HepG2 (cell line): ENCODE measurements at regions not wholly inside any gene's neighbourhood (a gene's known extent, or its start where the extent isn't known, plus 50 kb on each side); places are given as distances from the start of the nearest gene placed in this dataset.

Source experiments
- ATAC-seq: fragments of 200-7000 bp; cut with Tn5 transposase; 3 replicates; pipeline ENCODE4 v1.9.1; 2020; ENCODE audit warnings: mild to moderate bottlenecking, moderate library complexity
- BruUV-seq: library from RNA; stranded (reverse); fragments of 400-500 nt; replicated peaks from 2 replicates; lab custom pipeline; 2021; lab: Mats Ljungman, UMichigan
- CTCF ChIA-PET: fragments of 300-600 bp; formaldehyde crosslinking; extraction: SDS; loops from one replicate; lab custom pipeline; 2021; ENCODE audit warnings: low total read pairs, inconsistent platforms, low intra/inter-chr PET ratio; lab: Yijun Ruan, JAX
- POLR2A ChIA-PET: fragments of 350-600 bp; sonication (Branson Sonifier 250); formaldehyde crosslinking; loops from one replicate; lab custom pipeline; 2020; ENCODE audit warnings: antibody characterized with exemption, inconsistent platforms; lab: Yijun Ruan, JAX
- DNase-seq: peaks from one replicate; pipeline ENCODE4 v3.0.0-alpha.2; 2015; ENCODE audit warnings: low spot score
- FAIRE-seq: peaks from 3 replicates; lab custom pipeline; 2011; peaks lifted over from hg19 to GRCh38; lab: Jason Lieb, UNC
- H2AFZ ChIP-seq: one replicate; pipeline ENCODE4 v1.6.1; 2011; ENCODE audit warnings: low read length, inconsistent platforms
- H3K27ac ChIP-seq: fragments of 300-600 bp; 3 replicates; pipeline ENCODE4 v1.8.0; 2011; ENCODE audit warnings: mixed run types, mild to moderate bottlenecking, mixed read lengths, low read length, inconsistent platforms; ENCODE audit not compliant: insufficient read depth; ENCODE audit errors: extremely low read length
- H3K27me3 ChIP-seq, 2 experiments: fragments of 200-600 bp in 1 of 2; 2 replicates in 1 of 2; 3 replicates in 1 of 2; pipeline versions ENCODE4 v1.6.0 to v1.8.0; 2011; ENCODE audit warnings: low read length in 2 of 2, mild to moderate bottlenecking in 2 of 2, moderate library complexity in 2 of 2, inconsistent platforms in 1 of 2; ENCODE audit not compliant: insufficient read depth in 2 of 2, control insufficient read depth in 1 of 2
- H3K36me3 ChIP-seq, 2 experiments: fragments of 200-600 bp in 1 of 2; replicated peaks in 1 of 2; 2 replicates in 1 of 2; 3 replicates in 1 of 2; pipeline versions ENCODE4 v1.5.1 to v1.8.0; 2011; ENCODE audit warnings: low read length in 2 of 2, inconsistent platforms in 1 of 2; ENCODE audit not compliant: insufficient read depth in 2 of 2, control insufficient read depth in 1 of 2
- H3K4me1 ChIP-seq: 2 replicates; pipeline ENCODE4 v1.5.1; 2012; ENCODE audit warnings: low read length, inconsistent platforms; ENCODE audit not compliant: insufficient read depth
- H3K4me2 ChIP-seq: 2 replicates; pipeline ENCODE4 v1.6.0; 2011; ENCODE audit warnings: low read depth, low read length, inconsistent platforms
- H3K4me3 ChIP-seq, 3 experiments: fragments of 200-600 bp in 1 of 3; sonication (generic), shearing (Covaris generic) in 1 of 3; replicated peaks in 1 of 3; 2 replicates each; pipeline ENCODE4 v1.5.1; 2011 to 2016; ENCODE audit warnings: low read length in 3 of 3, inconsistent platforms in 2 of 3, low read depth in 2 of 3, mild to moderate bottlenecking in 2 of 3, control low read depth in 1 of 3, mixed read lengths in 1 of 3; ENCODE audit not compliant: insufficient read depth in 1 of 3
- H3K79me2 ChIP-seq: one replicate; pipeline ENCODE4 v1.6.1; 2011; ENCODE audit warnings: low read length, inconsistent platforms; ENCODE audit not compliant: insufficient read depth
- H3K9ac ChIP-seq: 2 replicates; pipeline ENCODE4 v1.6.0; 2011; ENCODE audit warnings: mild to moderate bottlenecking, low read depth, low read length, inconsistent platforms; ENCODE audit not compliant: insufficient read depth
- H3K9me3 ChIP-seq: 2 replicates; pipeline ENCODE4 v1.5.1; 2012; ENCODE audit warnings: mild to moderate bottlenecking, low read length
- H4K20me1 ChIP-seq: 2 replicates; pipeline ENCODE4 v1.6.0; 2011; ENCODE audit warnings: inconsistent platforms, mild to moderate bottlenecking, low read length, moderate library complexity; ENCODE audit not compliant: insufficient read depth
- FOXA3 ChIP-seq: IDR thresholded peaks from 2 replicates; pipeline ENCODE4 v1.6.1; 2016; ENCODE audit warnings: missing genetic modification reagents, missing compliant biosample characterization
- HCFC1 ChIP-seq: fragments of 150-350 bp; IDR thresholded peaks from 2 replicates; pipeline ENCODE4 v1.6.1; 2014; ENCODE audit warnings: low read depth, low read length
- HHEX ChIP-seq: IDR thresholded peaks from 2 replicates; pipeline ENCODE4 v1.6.1; 2016; ENCODE audit warnings: control low read depth
- MTF2 ChIP-seq: sonication (generic); formaldehyde crosslinking; IDR thresholded peaks from 2 replicates; pipeline ENCODE4 v1.5.0; 2020; ENCODE audit warnings: missing genetic modification reagents, borderline replicate concordance
- NCOA1 ChIP-seq: sonication (generic); formaldehyde crosslinking; IDR thresholded peaks from 2 replicates; pipeline ENCODE4 v1.9.0; 2021; ENCODE audit warnings: missing genetic modification reagents
- NR3C1 ChIP-seq: sonication (generic); formaldehyde crosslinking; IDR thresholded peaks from 2 replicates; pipeline ENCODE4 v1.4.0; 2020; ENCODE audit warnings: missing genetic modification reagents
- RAD51 ChIP-seq: fragments of 450-650 bp; IDR thresholded peaks from 2 replicates; pipeline ENCODE4 v1.6.1; 2016; ENCODE audit warnings: borderline replicate concordance
- TBX3 ChIP-seq: fragments of 450-650 bp; IDR thresholded peaks from 2 replicates; pipeline ENCODE4 v1.6.1; 2017; ENCODE audit warnings: antibody characterized with exemption, mild to moderate bottlenecking, inconsistent platforms, borderline replicate concordance
- ZBTB20 ChIP-seq: sonication (generic); formaldehyde crosslinking; IDR thresholded peaks from 2 replicates; pipeline ENCODE4 v1.8.1; 2023; ENCODE audit warnings: missing genetic modification reagents, low read depth, mild to moderate bottlenecking, borderline replicate concordance
- ZFX ChIP-seq: sonication (generic); formaldehyde crosslinking; IDR thresholded peaks from 2 replicates; pipeline ENCODE4 v1.4.0; 2020; ENCODE audit warnings: mild to moderate bottlenecking, low read depth, missing genetic modification reagents, moderate library complexity
- ZMAT3 ChIP-seq: sonication (generic); formaldehyde crosslinking; conservative IDR thresholded peaks from 2 replicates; pipeline ENCODE4 v1.7.0; 2021; ENCODE audit warnings: missing genetic modification reagents
- ZNF430 ChIP-seq: sonication (generic); formaldehyde crosslinking; IDR thresholded peaks from 2 replicates; pipeline ENCODE4 v1.9.0; 2021; ENCODE audit warnings: mild to moderate bottlenecking, missing genetic modification reagents
- ZNF737 ChIP-seq: sonication (generic); formaldehyde crosslinking; IDR thresholded peaks from 2 replicates; pipeline ENCODE4 v1.5.0; 2020; ENCODE audit warnings: missing genetic modification reagents, mild to moderate bottlenecking, borderline replicate concordance
- ZNF792 ChIP-seq: IDR thresholded peaks from 2 replicates; pipeline ENCODE4 v1.6.1; 2016
- ZNF883 ChIP-seq: sonication (generic); formaldehyde crosslinking; IDR thresholded peaks from 2 replicates; pipeline ENCODE4 v1.5.1; 2020; ENCODE audit warnings: mild to moderate bottlenecking, missing genetic modification reagents; ENCODE audit errors: not compliant biosample characterization
- WGBS: methylation state at CpG from one replicate; pipeline ENCODE4 v1.1.6; 2017; ENCODE audit warnings: low lambda C conversion rate; 5-methylcytosine and 5-hydroxymethylcytosine counted together
- in situ Hi-C: cut with HindIII; loops from 2 replicates; pipeline ENCODE4 v1.10.0; 2017; ENCODE audit warnings: low pct_unique_long_range_greater_than_20kb; ENCODE audit not compliant: extremely low pct_ligation_motif_present
- intact Hi-C: fragments of 100-400 bp; cut with micrococcal nuclease; formaldehyde crosslinking; loops from one replicate; pipeline ENCODE4 v1.10.0; 2022; ENCODE audit not compliant: unreplicated experiment
- TF ChIP-seq, protein P1 (sequence below): sonication (generic); formaldehyde crosslinking; IDR thresholded peaks from 2 replicates; pipeline ENCODE4 v1.5.1; 2020; ENCODE audit warnings: mild to moderate bottlenecking, missing genetic modification reagents, borderline replicate concordance

- no peak for TF ChIP-seq ZNF792
These were observed 195.1 kb upstream of the EDNRA start (continued) for GRCh38 chr4:147285751-147286150.

GRCh38 chr4:147286846-147287587 is 193.9 kb upstream of the EDNRA start:
- TF ChIP-seq RAD51 = no peak
- no peak for TF ChIP-seq ZNF883 (CRISPR knock-in tag)
- TF ChIP-seq ZNF430 (CRISPR knock-in tag) = no peak
- TF ChIP-seq TBX3 = no peak
- TF ChIP-seq HCFC1 = no peak
- TF ChIP-seq ZNF737 (CRISPR knock-in tag) = no peak
- no peak for TF ChIP-seq ZMAT3 (CRISPR knock-in tag)
- no peak for TF ChIP-seq ZBTB20 (CRISPR knock-in tag)
- no peak for TF ChIP-seq MTF2 (CRISPR knock-in tag)
- no peak for TF ChIP-seq NCOA1 (CRISPR knock-in tag)
- TF ChIP-seq ZFX (CRISPR knock-in tag) = no peak
- TF ChIP-seq, protein P1, sequence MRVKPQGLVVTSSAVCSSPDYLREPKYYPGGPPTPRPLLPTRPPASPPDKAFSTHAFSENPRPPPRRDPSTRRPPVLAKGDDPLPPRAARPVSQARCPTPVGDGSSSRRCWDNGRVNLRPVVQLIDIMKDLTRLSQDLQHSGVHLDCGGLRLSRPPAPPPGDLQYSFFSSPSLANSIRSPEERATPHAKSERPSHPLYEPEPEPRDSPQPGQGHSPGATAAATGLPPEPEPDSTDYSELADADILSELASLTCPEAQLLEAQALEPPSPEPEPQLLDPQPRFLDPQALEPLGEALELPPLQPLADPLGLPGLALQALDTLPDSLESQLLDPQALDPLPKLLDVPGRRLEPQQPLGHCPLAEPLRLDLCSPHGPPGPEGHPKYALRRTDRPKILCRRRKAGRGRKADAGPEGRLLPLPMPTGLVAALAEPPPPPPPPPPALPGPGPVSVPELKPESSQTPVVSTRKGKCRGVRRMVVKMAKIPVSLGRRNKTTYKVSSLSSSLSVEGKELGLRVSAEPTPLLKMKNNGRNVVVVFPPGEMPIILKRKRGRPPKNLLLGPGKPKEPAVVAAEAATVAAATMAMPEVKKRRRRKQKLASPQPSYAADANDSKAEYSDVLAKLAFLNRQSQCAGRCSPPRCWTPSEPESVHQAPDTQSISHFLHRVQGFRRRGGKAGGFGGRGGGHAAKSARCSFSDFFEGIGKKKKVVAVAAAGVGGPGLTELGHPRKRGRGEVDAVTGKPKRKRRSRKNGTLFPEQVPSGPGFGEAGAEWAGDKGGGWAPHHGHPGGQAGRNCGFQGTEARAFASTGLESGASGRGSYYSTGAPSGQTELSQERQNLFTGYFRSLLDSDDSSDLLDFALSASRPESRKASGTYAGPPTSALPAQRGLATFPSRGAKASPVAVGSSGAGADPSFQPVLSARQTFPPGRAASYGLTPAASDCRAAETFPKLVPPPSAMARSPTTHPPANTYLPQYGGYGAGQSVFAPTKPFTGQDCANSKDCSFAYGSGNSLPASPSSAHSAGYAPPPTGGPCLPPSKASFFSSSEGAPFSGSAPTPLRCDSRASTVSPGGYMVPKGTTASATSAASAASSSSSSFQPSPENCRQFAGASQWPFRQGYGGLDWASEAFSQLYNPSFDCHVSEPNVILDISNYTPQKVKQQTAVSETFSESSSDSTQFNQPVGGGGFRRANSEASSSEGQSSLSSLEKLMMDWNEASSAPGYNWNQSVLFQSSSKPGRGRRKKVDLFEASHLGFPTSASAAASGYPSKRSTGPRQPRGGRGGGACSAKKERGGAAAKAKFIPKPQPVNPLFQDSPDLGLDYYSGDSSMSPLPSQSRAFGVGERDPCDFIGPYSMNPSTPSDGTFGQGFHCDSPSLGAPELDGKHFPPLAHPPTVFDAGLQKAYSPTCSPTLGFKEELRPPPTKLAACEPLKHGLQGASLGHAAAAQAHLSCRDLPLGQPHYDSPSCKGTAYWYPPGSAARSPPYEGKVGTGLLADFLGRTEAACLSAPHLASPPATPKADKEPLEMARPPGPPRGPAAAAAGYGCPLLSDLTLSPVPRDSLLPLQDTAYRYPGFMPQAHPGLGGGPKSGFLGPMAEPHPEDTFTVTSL = no peak
- TF ChIP-seq HHEX (CRISPR knock-in tag) = no peak
- TF ChIP-seq NR3C1 (CRISPR knock-in tag) = no peak
- TF ChIP-seq FOXA3 (CRISPR knock-in tag) = no peak
- intact Hi-C loops = no loop called here
- no peaks in the 10 kb centered on the region for H3K4me1 ChIP-seq
- ATAC-seq = no peak
- ChIA-PET CTCF (no interaction called here), POLR2A (no interaction called here)
- no peaks in the 10 kb centered on the region for H4K20me1 ChIP-seq
- no peak overlapping the region for H3K4me2 ChIP-seq
- H3K9me3 ChIP-seq = no peaks in the 10 kb centered on the region
- no peaks in the 10 kb centered on the region for H3K27me3 ChIP-seq
- H3K36me3 ChIP-seq = no peaks in the 10 kb centered on the region
- no peak overlapping the region for H3K4me3 ChIP-seq
- H3K79me2 ChIP-seq = no peaks in the 10 kb centered on the region
- in situ Hi-C loops = no loop called here
- no peak for DNase-seq
- WGBS = 3% methylated on average over 6 of the region's 6 CpGs
- H2AFZ ChIP-seq = no peak overlapping the region
- no peak for FAIRE-seq
- no peak overlapping the region for H3K9ac ChIP-seq
- H3K27ac ChIP-seq = no peak overlapping the region
- BruUV-seq = no TSS peak
